ENCODE measurements at regions not wholly inside any gene's neighbourhood (a gene's known extent, or its start where the extent isn't known, plus 50 kb on each side); places are given as distances from the start of the nearest gene placed in this dataset.

DNA sequence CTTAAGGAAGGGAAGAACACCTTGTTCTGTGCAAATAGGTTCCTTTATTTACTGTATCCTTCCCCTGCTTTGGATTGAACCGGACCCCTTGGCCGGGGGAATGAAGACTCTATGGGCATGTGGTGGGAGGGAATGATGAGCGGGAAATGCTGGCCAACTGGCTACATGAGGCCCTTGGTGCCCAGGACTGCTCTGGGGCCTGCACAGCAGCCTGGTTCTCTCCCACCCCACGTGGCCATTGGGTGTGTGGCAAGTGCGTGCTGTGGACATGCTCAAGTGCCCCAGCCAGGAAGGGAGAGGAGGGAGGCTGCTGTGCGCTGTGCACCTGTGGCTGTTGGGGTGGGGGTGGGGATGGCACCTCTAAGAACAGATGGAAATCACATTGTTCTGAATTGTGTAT, 917.0 kb upstream of the GHITM start:
- Histone ChIP-seq H3K79me2 (ENCODE audit: low read depth) (no peaks in the 10 kb centered on the region), H3K4me3 (no peak overlapping the region), H3K9me3 (ENCODE audit: insufficient read depth, low read depth) (no peaks in the 10 kb centered on the region), H3K4me1 (replicated peaks; ENCODE audit: insufficient read depth) (no peaks in the 10 kb centered on the region), H3K27me3 (ENCODE audit: insufficient read depth, low read depth) (peaks cover 10% of the 10 kb centered on the region; the same call in 1 of the 2 replicates), H3K9me2 (ENCODE audit: insufficient read depth) (no peaks in the 10 kb centered on the region), H3K27ac (no peak overlapping the region), H2AFZ (no peak overlapping the region), H4K20me1 (ENCODE audit: insufficient read depth) (no peaks in the 10 kb centered on the region), H3F3A (ENCODE audit: insufficient read depth, low read depth) (no peaks in the 10 kb centered on the region), H3K4me2 (no peak overlapping the region), H3K36me3 (ENCODE audit: low read depth) (no peaks in the 10 kb centered on the region)
- BruUV-seq (replicated peaks): no TSS peak
- POLR2A ChIA-PET (ENCODE audit: unreplicated experiment): no interaction called here
- DNase-seq: no peak
- CTCF ChIA-PET: no interaction called here
- no peak for TF ChIP-seq EZH2 (IDR thresholded peaks at IDR 0.05; ENCODE audit: low read depth)
- TF ChIP-seq, protein P1, sequence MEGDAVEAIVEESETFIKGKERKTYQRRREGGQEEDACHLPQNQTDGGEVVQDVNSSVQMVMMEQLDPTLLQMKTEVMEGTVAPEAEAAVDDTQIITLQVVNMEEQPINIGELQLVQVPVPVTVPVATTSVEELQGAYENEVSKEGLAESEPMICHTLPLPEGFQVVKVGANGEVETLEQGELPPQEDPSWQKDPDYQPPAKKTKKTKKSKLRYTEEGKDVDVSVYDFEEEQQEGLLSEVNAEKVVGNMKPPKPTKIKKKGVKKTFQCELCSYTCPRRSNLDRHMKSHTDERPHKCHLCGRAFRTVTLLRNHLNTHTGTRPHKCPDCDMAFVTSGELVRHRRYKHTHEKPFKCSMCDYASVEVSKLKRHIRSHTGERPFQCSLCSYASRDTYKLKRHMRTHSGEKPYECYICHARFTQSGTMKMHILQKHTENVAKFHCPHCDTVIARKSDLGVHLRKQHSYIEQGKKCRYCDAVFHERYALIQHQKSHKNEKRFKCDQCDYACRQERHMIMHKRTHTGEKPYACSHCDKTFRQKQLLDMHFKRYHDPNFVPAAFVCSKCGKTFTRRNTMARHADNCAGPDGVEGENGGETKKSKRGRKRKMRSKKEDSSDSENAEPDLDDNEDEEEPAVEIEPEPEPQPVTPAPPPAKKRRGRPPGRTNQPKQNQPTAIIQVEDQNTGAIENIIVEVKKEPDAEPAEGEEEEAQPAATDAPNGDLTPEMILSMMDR (conservative IDR thresholded peaks at IDR 0.05): no peak
- intact Hi-C loops (cut with micrococcal nuclease; ENCODE audit: unreplicated experiment): no loop called here

DNA sequence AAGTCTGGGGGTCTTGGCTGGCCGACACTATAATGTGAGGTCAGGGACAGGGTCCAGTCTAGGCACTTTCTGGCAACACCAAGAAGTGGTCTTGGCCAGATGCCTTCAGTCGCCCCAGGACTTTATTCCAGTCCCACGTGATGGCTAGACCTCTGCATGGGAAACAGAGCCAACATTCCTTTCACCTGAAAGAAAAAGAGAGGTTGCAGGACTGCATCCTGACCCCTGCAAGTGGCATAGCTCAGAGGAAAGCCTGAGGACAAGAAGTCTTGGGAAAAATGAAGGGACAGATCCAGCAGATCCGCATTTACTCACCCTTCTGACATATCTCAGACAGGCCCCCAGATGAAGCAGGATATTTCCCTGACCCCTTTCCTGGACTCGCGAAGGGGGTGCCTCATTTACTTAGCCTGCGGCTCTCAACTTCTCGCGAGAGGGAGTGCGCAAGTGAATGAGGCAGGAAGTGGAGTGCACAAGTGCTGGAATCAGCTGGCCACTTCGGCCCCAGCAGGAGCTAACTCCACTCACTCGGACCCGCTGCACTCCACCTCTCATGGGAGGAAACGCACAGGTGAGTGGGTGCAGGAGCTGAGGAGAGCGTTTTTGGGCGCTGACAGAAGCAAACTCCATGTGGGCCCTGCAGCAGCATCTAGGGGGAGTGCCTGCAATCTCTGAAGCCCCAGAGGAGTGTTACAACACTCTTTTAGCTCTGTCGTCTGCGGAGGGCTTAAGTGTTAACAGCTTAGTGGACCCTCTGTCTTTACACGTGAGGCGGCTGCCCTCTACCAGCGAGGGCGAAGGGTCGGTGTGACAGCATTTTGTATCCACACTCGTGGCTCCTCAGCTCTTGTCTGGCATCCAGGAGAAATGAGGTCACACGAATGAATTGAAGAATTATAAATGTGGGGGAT, 916.2 kb upstream of the GHITM start:
- ChIA-PET CTCF (no interaction called here), POLR2A (ENCODE audit: unreplicated experiment) (no interaction called here)
- Histone ChIP-seq H3K27ac (no peak overlapping the region), H3K4me1 (replicated peaks; ENCODE audit: insufficient read depth) (no peaks in the 10 kb centered on the region), H3K9me2 (ENCODE audit: insufficient read depth) (no peaks in the 10 kb centered on the region), H3K79me2 (ENCODE audit: low read depth) (no peaks in the 10 kb centered on the region), H3F3A (ENCODE audit: insufficient read depth, low read depth) (no peaks in the 10 kb centered on the region), H3K4me2 (no peak overlapping the region), H3K9me3 (ENCODE audit: insufficient read depth, low read depth) (no peaks in the 10 kb centered on the region), H2AFZ (no peak overlapping the region), H3K36me3 (ENCODE audit: low read depth) (no peaks in the 10 kb centered on the region), H3K27me3 (ENCODE audit: insufficient read depth, low read depth) (peaks cover 10% of the 10 kb centered on the region; the same call in 1 of the 2 replicates), H3K4me3 (no peak overlapping the region), H4K20me1 (ENCODE audit: insufficient read depth) (no peaks in the 10 kb centered on the region)
- intact Hi-C loops (cut with micrococcal nuclease; ENCODE audit: unreplicated experiment): no loop called here
- TF ChIP-seq, protein P1 (conservative IDR thresholded peaks at IDR 0.05): no peak
- TF ChIP-seq EZH2 (IDR thresholded peaks at IDR 0.05; ENCODE audit: low read depth): no peak
- no TSS peak for BruUV-seq (replicated peaks)
- no peak for DNase-seq

DNA sequence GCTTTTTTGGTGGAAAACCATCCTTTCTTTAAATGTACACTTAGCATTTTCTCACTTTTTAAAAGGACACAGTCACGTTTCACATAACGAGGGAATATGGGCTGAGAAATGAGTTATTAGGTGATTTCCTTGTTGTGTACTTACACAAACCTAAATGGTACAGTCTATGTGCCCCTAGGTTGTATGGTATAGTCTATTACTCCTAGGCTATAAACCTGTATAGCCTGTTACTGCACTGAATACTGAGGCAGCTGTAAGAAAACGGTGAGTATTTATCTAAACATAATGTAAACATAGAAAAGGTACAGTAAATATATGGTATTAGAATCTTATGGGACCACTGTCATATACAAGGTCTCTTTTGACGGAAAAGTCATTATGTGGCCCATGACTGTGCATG, 913.5 kb upstream of the GHITM start:
- TF ChIP-seq, protein P1 (conservative IDR thresholded peaks at IDR 0.05): no peak
- TF ChIP-seq EZH2 (IDR thresholded peaks at IDR 0.05; ENCODE audit: low read depth): no peak
- DNase-seq: no peak
- Histone ChIP-seq H3K4me2 (no peak overlapping the region), H3K27me3 (ENCODE audit: insufficient read depth, low read depth) (peaks cover 10% of the 10 kb centered on the region; the same call in 1 of the 2 replicates), H3K9me2 (ENCODE audit: insufficient read depth) (no peaks in the 10 kb centered on the region), H3K27ac (no peak overlapping the region), H2AFZ (no peak overlapping the region), H3K4me1 (replicated peaks; ENCODE audit: insufficient read depth) (no peaks in the 10 kb centered on the region), H3K9me3 (ENCODE audit: insufficient read depth, low read depth) (no peaks in the 10 kb centered on the region), H4K20me1 (ENCODE audit: insufficient read depth) (no peaks in the 10 kb centered on the region), H3K4me3 (no peak overlapping the region), H3K79me2 (ENCODE audit: low read depth) (no peaks in the 10 kb centered on the region), H3F3A (ENCODE audit: insufficient read depth, low read depth) (no peaks in the 10 kb centered on the region), H3K36me3 (ENCODE audit: low read depth) (no peaks in the 10 kb centered on the region)
- BruUV-seq (replicated peaks): no TSS peak
- CTCF ChIA-PET: no interaction called here
- POLR2A ChIA-PET (ENCODE audit: unreplicated experiment): no interaction called here
- intact Hi-C loops (cut with micrococcal nuclease; ENCODE audit: unreplicated experiment): no loop called here
